ENCODE measurements at regions not wholly inside any gene's neighbourhood (a gene's known extent, or its start where the extent isn't known, plus 50 kb on each side); places are given as distances from the start of the nearest gene placed in this dataset.

DNA sequence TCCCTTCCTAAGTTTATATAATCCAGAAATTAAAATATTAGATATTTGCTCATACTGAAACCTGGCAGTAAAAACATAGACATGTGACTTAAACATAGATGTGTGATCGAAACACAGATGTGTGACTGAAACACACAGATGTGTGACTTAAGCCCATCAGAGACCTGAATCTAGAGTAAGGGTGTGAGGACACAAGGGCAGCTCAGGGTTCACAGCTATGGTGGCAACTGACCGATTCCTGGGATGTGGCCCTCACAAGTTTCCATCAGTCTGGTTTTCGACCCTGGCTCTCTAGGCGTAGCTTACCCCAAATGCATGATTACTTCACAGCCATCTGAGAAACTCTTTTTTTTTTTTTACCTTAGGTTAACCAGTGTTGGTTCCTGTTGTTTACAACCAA is 137.0 kb downstream of the NRN1 start:
- TF ChIP-seq, protein P1, sequence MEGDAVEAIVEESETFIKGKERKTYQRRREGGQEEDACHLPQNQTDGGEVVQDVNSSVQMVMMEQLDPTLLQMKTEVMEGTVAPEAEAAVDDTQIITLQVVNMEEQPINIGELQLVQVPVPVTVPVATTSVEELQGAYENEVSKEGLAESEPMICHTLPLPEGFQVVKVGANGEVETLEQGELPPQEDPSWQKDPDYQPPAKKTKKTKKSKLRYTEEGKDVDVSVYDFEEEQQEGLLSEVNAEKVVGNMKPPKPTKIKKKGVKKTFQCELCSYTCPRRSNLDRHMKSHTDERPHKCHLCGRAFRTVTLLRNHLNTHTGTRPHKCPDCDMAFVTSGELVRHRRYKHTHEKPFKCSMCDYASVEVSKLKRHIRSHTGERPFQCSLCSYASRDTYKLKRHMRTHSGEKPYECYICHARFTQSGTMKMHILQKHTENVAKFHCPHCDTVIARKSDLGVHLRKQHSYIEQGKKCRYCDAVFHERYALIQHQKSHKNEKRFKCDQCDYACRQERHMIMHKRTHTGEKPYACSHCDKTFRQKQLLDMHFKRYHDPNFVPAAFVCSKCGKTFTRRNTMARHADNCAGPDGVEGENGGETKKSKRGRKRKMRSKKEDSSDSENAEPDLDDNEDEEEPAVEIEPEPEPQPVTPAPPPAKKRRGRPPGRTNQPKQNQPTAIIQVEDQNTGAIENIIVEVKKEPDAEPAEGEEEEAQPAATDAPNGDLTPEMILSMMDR (IDR thresholded peaks at IDR 0.05) = no peak
- no peak for TF ChIP-seq POLR2A (IDR thresholded peaks at IDR 0.05)

Measured in body of pancreas (tissue), 4 donors.